D721Med (cell line): ENCODE measurements at regions not wholly inside any gene's neighbourhood (a gene's known extent, or its start where the extent isn't known, plus 50 kb on each side); places are given as distances from the start of the nearest gene placed in this dataset.

Experiments
- DNase-seq: peaks from one replicate; pipeline ENCODE4 v3.0.0; 2011; ENCODE audit warnings: low spot score; ENCODE audit not compliant: insufficient read length
- FAIRE-seq: peaks from 2 replicates; lab custom pipeline; 2011; peaks lifted over from hg19 to GRCh38; lab: Jason Lieb, UNC
- TF ChIP-seq, protein P1 (sequence below): IDR thresholded peaks from 2 replicates; pipeline ENCODE4 v1.5.1; 2012; ENCODE audit warnings: mild to moderate bottlenecking, control low read depth; ENCODE audit not compliant: insufficient read depth; ENCODE audit errors: missing control alignments

DNA sequence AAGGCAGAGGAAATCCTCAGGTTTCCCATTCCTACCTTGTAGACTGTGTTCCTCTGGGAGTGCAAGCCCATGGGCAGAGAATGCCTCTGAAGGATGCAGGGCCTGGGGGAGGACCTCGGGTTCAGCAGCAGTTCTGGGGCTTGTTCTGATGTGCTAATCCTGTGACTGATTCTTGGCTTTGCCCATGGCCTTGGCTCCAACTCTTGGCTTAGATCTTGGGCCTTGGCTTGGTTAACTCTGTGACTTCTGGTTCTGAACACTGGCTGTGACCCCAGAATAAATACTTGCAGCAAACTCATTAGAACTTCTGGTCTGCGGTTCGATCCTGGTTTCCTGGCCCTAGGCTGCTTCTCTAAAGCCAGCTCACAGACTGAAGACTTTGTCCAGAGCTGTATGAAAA, 366.9 kb upstream of the ZEB2 start:
- TF ChIP-seq, protein P1, sequence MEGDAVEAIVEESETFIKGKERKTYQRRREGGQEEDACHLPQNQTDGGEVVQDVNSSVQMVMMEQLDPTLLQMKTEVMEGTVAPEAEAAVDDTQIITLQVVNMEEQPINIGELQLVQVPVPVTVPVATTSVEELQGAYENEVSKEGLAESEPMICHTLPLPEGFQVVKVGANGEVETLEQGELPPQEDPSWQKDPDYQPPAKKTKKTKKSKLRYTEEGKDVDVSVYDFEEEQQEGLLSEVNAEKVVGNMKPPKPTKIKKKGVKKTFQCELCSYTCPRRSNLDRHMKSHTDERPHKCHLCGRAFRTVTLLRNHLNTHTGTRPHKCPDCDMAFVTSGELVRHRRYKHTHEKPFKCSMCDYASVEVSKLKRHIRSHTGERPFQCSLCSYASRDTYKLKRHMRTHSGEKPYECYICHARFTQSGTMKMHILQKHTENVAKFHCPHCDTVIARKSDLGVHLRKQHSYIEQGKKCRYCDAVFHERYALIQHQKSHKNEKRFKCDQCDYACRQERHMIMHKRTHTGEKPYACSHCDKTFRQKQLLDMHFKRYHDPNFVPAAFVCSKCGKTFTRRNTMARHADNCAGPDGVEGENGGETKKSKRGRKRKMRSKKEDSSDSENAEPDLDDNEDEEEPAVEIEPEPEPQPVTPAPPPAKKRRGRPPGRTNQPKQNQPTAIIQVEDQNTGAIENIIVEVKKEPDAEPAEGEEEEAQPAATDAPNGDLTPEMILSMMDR = no peak
- FAIRE-seq (no peak), DNase-seq (no peak)

DNA sequence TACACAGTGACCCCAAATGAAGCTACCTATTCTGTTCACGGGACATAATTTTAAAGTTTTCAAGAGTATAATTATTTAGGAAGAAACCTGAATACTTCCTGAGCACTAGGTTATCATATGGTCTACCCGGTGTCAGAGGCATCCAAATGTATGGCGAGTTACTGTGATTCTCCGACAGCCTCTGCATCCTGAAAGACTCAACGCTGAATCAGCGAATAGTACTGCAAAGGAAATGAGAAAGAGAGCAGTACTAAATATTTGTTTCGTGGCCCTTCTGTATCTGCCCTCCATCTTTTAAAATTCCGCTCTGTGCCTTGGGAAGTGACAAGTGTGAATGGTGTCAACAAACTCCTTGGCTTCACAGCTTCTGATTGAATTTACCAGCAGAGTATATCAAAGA, 358.0 kb upstream of the ZEB2 start:
- FAIRE-seq (no peak), DNase-seq (no peak)
- TF ChIP-seq, protein P1 = no peak

DNA sequence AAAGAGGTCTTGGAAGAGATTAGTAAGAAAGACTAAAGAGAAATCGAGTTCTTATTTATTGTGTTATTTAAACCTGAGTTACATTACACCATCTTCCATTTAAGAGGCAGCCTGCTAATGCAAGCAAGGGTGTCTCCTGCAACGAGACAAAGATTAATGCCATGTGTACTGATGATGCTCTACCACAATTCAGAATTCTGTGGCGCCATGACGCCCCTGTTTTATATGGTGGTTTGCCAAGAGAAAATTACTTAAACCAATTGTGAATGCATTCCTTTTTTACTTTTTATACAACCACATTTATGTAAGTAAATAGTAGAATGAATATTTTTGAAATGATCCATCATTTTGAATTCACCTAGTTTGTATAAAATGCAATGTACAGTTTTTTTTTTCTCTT, 356.1 kb upstream of the ZEB2 start:
- TF ChIP-seq, protein P1 = no peak

DNA sequence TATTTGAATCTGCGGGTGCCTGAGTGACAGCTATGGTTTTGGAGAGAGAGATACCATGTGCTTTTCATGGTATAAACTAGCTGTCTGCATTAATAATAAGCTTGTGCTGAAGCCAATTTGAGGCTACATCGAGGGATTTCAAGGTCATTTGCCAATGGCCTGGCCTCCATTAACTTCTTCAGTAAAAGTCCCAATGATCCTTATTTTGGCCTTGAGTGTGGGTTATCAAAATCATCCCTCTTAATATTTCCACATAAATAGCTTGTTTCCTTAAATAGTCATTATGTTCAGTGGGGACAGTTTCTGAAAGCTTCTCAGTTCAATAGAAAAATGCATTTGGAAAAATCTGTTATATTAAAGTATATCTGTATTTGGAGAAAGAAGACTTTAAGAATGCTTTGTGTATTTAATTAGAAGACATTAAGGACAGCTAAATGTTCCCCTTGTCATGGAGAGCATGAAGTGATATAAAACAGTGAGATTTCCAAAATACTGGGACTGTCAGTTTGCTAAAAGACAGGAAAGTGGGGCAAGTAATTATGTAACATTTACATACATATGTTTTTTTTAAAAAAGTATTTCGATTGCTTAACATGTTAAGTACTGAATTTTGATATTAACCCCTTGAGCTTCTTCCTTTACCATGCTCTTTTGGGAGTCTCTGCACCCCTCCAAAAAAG, 355.5 kb upstream of the ZEB2 start:
- FAIRE-seq = no peak
- DNase-seq = no peak
- TF ChIP-seq, protein P1 = no peak

More for the DNA sequence above, 356.1 kb upstream of the ZEB2 start:
- FAIRE-seq (no peak), DNase-seq (no peak)

DNA sequence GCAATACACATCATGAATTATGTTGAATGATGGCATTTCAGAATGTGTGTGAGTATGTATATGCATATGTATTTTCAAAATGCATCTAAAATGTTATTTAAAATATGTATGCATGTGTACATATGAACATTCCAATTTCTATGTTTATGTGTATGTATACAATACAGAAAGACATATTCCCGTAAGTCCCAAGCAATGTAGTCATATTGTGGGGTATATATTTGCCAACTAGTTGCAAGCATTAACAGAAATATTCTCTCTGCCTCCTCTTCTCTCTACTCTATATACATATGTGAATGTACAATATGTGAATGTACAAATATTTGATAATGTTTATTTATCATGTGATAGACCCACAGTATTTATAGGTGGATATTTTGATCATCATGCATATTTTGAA, 345.8 kb upstream of the ZEB2 start:
- no peak for FAIRE-seq

DNA sequence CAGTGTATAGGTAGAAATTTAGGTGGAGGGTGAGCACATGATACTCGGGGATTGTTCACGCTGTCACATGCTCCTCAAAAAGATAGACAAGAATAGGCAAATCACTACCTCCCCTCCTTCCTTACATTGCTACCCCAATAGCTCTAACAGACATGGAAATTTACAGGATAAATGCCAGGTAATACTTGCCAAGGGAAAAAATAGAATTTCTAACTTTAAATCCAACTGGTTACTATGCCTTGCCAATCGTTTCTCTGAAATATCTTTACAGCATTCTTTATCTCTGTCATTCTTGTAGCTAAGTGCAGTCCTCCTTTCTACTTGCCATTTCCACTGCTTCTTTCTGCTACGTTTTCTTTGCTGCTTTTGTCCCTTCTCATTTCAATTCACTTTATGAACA, 339.8 kb upstream of the ZEB2 start:
- TF ChIP-seq, protein P1 = no peak
- FAIRE-seq = no peak
- no peak for DNase-seq

More for the DNA sequence above, 345.8 kb upstream of the ZEB2 start:
- no peak for DNase-seq
- TF ChIP-seq, protein P1 = no peak

DNA sequence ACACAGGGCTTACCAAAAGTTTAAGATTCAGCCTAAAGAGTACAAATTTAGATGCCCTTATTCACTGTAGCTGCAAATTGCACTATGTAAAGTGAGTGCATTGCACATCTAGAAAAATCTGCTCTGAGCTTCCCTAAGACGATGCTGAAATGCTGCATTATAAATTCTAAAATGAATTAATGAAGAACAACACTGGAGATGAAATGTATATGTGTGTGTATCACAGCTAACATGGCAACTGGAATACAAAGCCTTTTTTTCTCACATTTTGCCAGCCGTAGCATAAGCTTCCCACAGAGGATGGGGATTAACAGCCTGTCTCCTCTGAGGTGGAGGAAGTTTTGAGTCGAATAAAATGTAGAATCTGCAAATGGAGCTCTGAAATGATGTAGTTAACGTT, 338.3 kb upstream of the ZEB2 start:
- TF ChIP-seq, protein P1 = no peak
- FAIRE-seq (no peak), DNase-seq (no peak)
